ENCODE measurements at regions not wholly inside any gene's neighbourhood (a gene's known extent, or its start where the extent isn't known, plus 50 kb on each side); places are given as distances from the start of the nearest gene placed in this dataset.

DNA sequence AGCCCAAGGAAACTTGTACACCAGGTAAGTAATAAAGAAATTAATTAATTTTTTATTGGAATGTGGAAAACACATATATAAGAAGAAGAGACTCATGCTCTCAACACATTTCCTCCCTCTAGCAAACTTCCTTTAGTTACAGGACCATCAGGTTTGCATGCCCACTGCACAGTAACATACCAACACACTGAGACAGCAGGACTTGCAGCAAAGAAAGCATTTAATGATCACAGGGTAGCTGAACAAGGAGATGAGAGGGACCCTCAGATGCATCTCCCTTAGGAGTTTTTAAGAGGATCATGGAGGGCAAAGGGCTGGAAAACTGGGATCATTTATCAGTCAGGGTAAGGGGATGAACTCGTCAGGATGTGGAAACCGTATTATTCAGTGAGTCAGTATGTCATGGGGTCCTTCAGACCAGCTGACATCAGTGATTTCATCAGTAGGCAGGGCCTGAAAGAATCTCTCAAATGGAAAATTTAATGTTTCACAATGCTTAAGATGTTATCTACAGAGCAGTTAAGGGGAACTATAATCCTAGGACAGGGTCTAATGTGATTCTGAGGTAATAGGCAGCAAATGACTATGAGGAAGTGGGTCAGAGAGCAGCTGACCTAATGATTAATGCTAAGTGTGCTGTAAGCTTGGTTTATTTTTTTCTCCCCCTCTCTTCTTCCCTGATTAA, 193.8 kb upstream of the RND3 start:
- H3K27me3 Mint-ChIP-seq (ENCODE audit: low read depth) = no peaks in the 10 kb centered on the region
- H3K4me3 Mint-ChIP-seq = no peak overlapping the region
- peaks cover 11% of the 10 kb centered on the region for H3K4me1 Mint-ChIP-seq

DNA sequence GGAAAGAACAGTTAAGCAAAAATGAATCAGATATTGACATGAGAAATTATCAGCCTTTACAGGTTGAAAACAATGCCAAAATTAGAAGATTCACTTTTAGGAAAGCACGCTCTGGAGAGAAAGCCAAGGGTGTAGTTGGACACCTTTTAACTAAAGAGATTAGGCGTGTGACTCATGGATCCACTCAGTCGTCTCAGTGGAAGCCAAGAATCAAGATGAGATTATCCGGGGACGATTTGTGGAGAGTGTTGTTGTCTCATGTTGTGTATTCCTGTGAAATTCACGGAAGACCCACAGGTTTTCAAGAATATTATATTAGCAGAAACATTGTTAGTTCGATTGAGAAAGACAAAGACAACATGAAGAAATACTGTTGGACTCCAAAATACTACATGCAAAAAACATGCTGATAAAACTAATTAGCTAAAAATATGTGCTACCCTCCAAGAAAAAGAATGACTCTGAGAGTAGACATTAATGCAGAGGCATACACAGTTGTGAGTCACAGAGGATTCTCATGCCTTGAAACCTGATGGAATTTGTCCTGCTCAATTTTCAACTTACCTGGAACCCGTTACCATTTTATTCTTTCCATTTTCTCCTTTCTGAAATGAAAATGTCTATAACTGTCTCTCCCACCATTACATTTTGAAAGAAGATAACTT, 192.1 kb upstream of the RND3 start:
- Mint-ChIP-seq H3K4me1 (peaks cover 11% of the 10 kb centered on the region), H3K27ac (ENCODE audit: unreplicated experiment) (no peak overlapping the region), H3K27me3 (ENCODE audit: low read depth) (no peaks in the 10 kb centered on the region), H3K9me3 (peaks cover 7% of the 10 kb centered on the region), H3K4me3 (no peak overlapping the region), H3K36me3 (ENCODE audit: low read depth) (peaks cover 8% of the 10 kb centered on the region)
- DNase-seq (ENCODE audit: low read depth, low spot score) = no peak
- TF ChIP-seq, protein P1, sequence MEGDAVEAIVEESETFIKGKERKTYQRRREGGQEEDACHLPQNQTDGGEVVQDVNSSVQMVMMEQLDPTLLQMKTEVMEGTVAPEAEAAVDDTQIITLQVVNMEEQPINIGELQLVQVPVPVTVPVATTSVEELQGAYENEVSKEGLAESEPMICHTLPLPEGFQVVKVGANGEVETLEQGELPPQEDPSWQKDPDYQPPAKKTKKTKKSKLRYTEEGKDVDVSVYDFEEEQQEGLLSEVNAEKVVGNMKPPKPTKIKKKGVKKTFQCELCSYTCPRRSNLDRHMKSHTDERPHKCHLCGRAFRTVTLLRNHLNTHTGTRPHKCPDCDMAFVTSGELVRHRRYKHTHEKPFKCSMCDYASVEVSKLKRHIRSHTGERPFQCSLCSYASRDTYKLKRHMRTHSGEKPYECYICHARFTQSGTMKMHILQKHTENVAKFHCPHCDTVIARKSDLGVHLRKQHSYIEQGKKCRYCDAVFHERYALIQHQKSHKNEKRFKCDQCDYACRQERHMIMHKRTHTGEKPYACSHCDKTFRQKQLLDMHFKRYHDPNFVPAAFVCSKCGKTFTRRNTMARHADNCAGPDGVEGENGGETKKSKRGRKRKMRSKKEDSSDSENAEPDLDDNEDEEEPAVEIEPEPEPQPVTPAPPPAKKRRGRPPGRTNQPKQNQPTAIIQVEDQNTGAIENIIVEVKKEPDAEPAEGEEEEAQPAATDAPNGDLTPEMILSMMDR (conservative IDR thresholded peaks at IDR 0.05) = no peak

More for the DNA sequence above, 193.8 kb upstream of the RND3 start:
- TF ChIP-seq, protein P1 (conservative IDR thresholded peaks at IDR 0.05) = no peak
- Mint-ChIP-seq H3K9me3 (peaks cover 7% of the 10 kb centered on the region), H3K36me3 (ENCODE audit: low read depth) (peaks cover 8% of the 10 kb centered on the region), H3K27ac (ENCODE audit: unreplicated experiment) (no peak overlapping the region)
- DNase-seq (ENCODE audit: low read depth, low spot score) = no peak

DNA sequence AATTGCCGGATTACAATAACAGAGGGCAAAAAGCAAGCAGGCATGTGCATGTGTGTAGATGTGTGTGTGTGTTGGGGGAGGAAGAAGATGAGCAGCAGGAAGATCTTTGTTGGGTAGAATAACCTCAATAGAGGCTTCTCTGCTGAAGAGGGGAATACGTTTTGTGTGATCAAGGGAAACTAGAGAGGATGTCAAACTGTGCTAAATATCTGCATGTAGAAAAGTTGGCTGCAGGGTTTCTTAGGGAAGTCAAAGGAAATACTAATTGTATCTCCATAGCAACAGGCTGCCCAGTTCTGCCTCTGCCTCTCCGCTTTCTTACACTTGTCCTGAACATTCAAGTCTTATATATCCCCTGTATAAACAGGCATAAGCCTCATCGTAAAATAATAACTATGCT, 190.1 kb upstream of the RND3 start:
- Mint-ChIP-seq H3K4me1 (peaks cover 11% of the 10 kb centered on the region), H3K4me3 (no peak overlapping the region), H3K27me3 (ENCODE audit: low read depth) (no peaks in the 10 kb centered on the region), H3K36me3 (ENCODE audit: low read depth) (peaks cover 8% of the 10 kb centered on the region), H3K27ac (ENCODE audit: unreplicated experiment) (peak overlapping the region; percentile 7), H3K9me3 (peaks cover 7% of the 10 kb centered on the region)
- TF ChIP-seq, protein P1 (conservative IDR thresholded peaks at IDR 0.05) = no peak
- no peak for DNase-seq (ENCODE audit: low read depth, low spot score)

DNA sequence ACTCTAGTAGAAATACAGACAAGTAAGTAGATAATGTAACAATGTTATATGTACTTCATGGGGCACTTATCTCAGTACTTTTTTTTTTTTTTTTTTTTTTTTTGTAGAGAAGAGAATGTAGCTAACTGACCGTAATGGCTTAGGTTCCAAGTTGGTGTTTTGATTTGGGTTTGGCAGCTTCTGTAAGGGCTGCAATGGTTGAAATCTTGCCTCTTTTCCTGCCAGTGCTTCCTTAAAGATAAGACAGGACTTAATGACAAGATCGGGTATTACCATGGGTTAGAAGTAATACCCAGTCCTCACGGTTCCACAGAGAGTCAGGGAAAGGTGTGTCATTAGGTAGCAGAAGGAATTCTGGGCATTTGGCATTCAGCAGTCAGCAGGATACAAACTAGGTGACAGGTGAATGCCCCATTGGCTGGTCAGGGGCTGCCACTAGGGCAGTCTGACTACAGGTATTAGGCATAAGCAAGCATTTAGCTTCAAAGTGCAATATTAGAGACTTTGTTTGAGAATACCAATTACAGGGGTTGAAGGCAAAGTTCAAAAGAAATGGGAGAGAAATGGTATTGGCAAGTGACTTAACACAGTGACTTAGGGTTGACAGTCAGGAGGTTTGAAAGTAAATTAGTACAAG, 189.4 kb upstream of the RND3 start:
- Mint-ChIP-seq H3K4me1 (peaks cover 11% of the 10 kb centered on the region), H3K27ac (ENCODE audit: unreplicated experiment) (no peak overlapping the region), H3K27me3 (ENCODE audit: low read depth) (no peaks in the 10 kb centered on the region), H3K9me3 (peaks cover 7% of the 10 kb centered on the region), H3K36me3 (ENCODE audit: low read depth) (peaks cover 8% of the 10 kb centered on the region), H3K4me3 (no peak overlapping the region)
- TF ChIP-seq, protein P1 (conservative IDR thresholded peaks at IDR 0.05) = no peak
- DNase-seq (ENCODE audit: low read depth, low spot score) = no peak

DNA sequence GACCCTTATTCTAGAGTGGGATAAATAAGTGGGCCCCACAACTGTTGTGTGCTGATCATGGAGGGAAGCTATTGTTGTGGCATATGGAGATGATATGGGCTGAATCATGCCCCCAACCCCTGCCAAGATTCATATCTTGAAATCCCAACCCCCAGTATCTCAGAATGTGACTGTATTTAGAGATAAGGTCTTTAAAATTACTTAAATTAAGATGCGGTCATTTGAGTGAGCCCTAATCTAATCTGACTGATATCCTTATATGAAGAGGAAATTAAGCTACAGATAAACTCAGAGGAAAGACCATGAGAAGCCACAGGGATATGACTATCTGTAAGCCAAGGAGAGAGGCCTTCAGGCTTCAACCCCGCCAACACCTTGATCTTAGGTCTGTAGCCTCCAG, 188.3 kb upstream of the RND3 start:
- Mint-ChIP-seq H3K27ac (ENCODE audit: unreplicated experiment) (no peak overlapping the region), H3K4me3 (no peak overlapping the region), H3K4me1 (peaks cover 11% of the 10 kb centered on the region), H3K36me3 (ENCODE audit: low read depth) (peaks cover 4% of the 10 kb centered on the region), H3K9me3 (peaks cover 3% of the 10 kb centered on the region), H3K27me3 (ENCODE audit: low read depth) (no peaks in the 10 kb centered on the region)
- DNase-seq (ENCODE audit: low read depth, low spot score) = no peak
- TF ChIP-seq, protein P1 (conservative IDR thresholded peaks at IDR 0.05) = no peak

All from neural crest cell (in vitro differentiated cells).